ENCODE measurements at regions not wholly inside any gene's neighbourhood (a gene's known extent, or its start where the extent isn't known, plus 50 kb on each side); places are given as distances from the start of the nearest gene placed in this dataset.

- Histone ChIP-seq H3K9me3 (replicated peaks in 1 of 3) (no peaks in the 10 kb centered on the region), H3K4me3 (no peak overlapping the region), H3K27me3 (no peaks in the 10 kb centered on the region), H3K36me3 (replicated peaks in 1 of 2) (no peaks in the 10 kb centered on the region), H3K27ac (no peak overlapping the region), H3K4me1 (replicated peaks in 1 of 2) (no peaks in the 10 kb centered on the region)
- TF ChIP-seq POLR2A (IDR thresholded peaks at IDR 0.05): no peak
- TF ChIP-seq CTCF (IDR thresholded peaks at IDR 0.05): no peak
- intact Hi-C loops (cut with DNase I): no loop called here
- DNase-seq: no peak
- 72 to 84% (median 76%) methylated on average over 4 of the region's 4 CpGs for WGBS, 4 donors
Measured at GRCh38 chr3:161859057-161859456, 362.4 kb downstream of the OTOL1 start.

GRCh38 chr3:161859865-161860450 is 363.4 kb downstream of the OTOL1 start:
- Histone ChIP-seq H3K27ac (no peak overlapping the region), H3K4me1 (replicated peaks in 1 of 2) (no peaks in the 10 kb centered on the region), H3K27me3 (no peaks in the 10 kb centered on the region), H3K4me3 (no peak overlapping the region), H3K9me3 (replicated peaks in 1 of 3) (no peaks in the 10 kb centered on the region), H3K36me3 (replicated peaks in 1 of 2) (no peaks in the 10 kb centered on the region)
- DNase-seq: no peak
- intact Hi-C loops (cut with DNase I): no loop called here
- WGBS, 4 donors: 67 to 74% (median 72%) methylated on average over 4 of the region's 4 CpGs
- TF ChIP-seq CTCF (IDR thresholded peaks at IDR 0.05) (no peak), POLR2A (IDR thresholded peaks at IDR 0.05) (no peak)

GRCh38 chr3:161863775-161864174 is 367.2 kb downstream of the OTOL1 start:
- intact Hi-C loops (cut with DNase I): no loop called here
- 79 to 85% (median 82%) methylated on average over 1 of the region's 1 CpG for WGBS, 4 donors
- no peaks in the 10 kb centered on the region for H3K4me1 ChIP-seq (replicated peaks in 1 of 2)
- H3K9me3 ChIP-seq (replicated peaks in 1 of 3): no peaks in the 10 kb centered on the region
- H3K27ac ChIP-seq: no peak overlapping the region
- no peaks in the 10 kb centered on the region for H3K36me3 ChIP-seq (replicated peaks in 1 of 2)
- H3K4me3 ChIP-seq: no peak overlapping the region
- no peaks in the 10 kb centered on the region for H3K27me3 ChIP-seq
- no peak for DNase-seq
- TF ChIP-seq POLR2A (IDR thresholded peaks at IDR 0.05) (no peak), CTCF (IDR thresholded peaks at IDR 0.05) (no peak)

- Histone ChIP-seq H3K4me1 (replicated peaks in 1 of 2) (no peaks in the 10 kb centered on the region), H3K27me3 (no peaks in the 10 kb centered on the region), H3K4me3 (no peak overlapping the region), H3K36me3 (replicated peaks in 1 of 2) (no peaks in the 10 kb centered on the region), H3K27ac (no peak overlapping the region), H3K9me3 (replicated peaks in 1 of 3) (no peaks in the 10 kb centered on the region)
- WGBS, 4 donors: 52 to 61% (median 56%) methylated on average over 1 of the region's 1 CpG
- intact Hi-C loops (cut with DNase I): no loop called here
- TF ChIP-seq CTCF (IDR thresholded peaks at IDR 0.05) (no peak), POLR2A (IDR thresholded peaks at IDR 0.05) (no peak)
- DNase-seq: no peak
Measured at GRCh38 chr3:161866176-161866575, 369.6 kb downstream of the OTOL1 start.
